C4-2B (cell line): ENCODE measurements at regions not wholly inside any gene's neighbourhood (a gene's known extent, or its start where the extent isn't known, plus 50 kb on each side); places are given as distances from the start of the nearest gene placed in this dataset.

ENCODE experiments used
- CTCF ChIP-seq: fragments of 450-650 bp; conservative IDR thresholded peaks from 2 replicates; pipeline ENCODE4 v1.5.1; 2017; ENCODE audit warnings: mild to moderate bottlenecking
- ZFX ChIP-seq: fragments of 450-650 bp; IDR thresholded peaks from 2 replicates; pipeline ENCODE4 v1.6.1; 2017

DNA sequence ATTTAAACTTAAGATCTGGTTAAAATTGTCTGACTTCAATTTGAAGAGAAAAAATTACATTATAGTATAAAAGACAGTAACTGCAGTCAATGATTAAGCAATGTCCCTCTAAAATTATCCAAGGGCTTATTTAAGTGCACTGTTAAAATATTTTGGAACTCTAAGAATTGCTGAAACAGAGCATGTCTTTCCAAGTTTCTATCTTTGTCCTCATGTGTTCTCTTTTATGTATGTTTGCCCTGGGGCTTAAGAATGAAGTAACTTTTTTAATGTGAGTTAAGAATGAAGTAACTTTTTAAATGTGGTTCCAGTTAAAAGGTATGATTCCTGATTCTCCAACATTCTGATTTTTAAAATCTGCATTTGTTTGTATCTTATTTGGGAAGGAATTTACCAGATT, 69.0 kb upstream of the MARK1 start:
- TF ChIP-seq CTCF, result no peak
- TF ChIP-seq ZFX, result no peak
